ENCODE measurements at regions not wholly inside any gene's neighbourhood (a gene's known extent, or its start where the extent isn't known, plus 50 kb on each side); places are given as distances from the start of the nearest gene placed in this dataset.

DNA sequence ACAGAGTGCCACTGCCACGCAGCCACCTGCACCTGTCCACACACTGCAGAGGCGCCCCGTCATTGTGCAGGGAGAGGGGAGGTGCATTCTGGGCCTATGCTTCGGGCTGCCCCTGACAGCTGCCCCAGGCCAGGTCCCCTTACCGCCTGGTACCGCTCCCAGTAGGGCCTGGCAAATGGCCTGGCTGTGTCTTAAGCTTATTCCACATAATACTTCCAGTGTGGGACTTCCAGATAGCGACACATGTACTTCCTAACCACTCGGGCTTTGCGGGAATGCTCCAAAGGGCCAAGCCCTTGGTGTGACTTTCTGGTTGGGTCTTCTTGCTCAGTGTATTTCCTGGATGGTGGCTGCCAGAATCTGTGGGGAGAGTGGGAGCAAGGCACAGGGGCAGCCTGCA, 254.3 kb upstream of the CHRNA7 start:
- Histone ChIP-seq H3K9me3 (ENCODE audit: insufficient read depth, low read depth, low read length) (no peaks in the 10 kb centered on the region), H3K4me3 (ENCODE audit: insufficient read depth, low read depth, low read length) (no peak overlapping the region), H3K79me2 (ENCODE audit: insufficient read depth, low read length) (no peaks in the 10 kb centered on the region), H3K9ac (ENCODE audit: low read length) (no peak overlapping the region), H3K36me3 (ENCODE audit: insufficient read depth, low read length) (no peaks in the 10 kb centered on the region), H3K27me3 (ENCODE audit: insufficient read depth, low read length) (no peaks in the 10 kb centered on the region), H2AFZ (ENCODE audit: low read depth, low read length) (no peak overlapping the region), H3K4me1 (ENCODE audit: insufficient read depth, low read length) (no peaks in the 10 kb centered on the region), H3K4me2 (ENCODE audit: low read length) (no peak overlapping the region), H3K27ac (ENCODE audit: low read depth, low read length) (no peak overlapping the region), H4K20me1 (ENCODE audit: insufficient read depth, low read length) (no peaks in the 10 kb centered on the region)
- Mint-ChIP-seq H3K27me3 (ENCODE audit: low read depth, unreplicated experiment) (peaks cover 2% of the 10 kb centered on the region), H3K4me1 (ENCODE audit: low read depth, unreplicated experiment) (peaks cover 2% of the 10 kb centered on the region), H3K4me3 (ENCODE audit: unreplicated experiment) (no peak overlapping the region), H3K36me3 (ENCODE audit: low read depth, unreplicated experiment) (no peaks in the 10 kb centered on the region), H3K9me3 (ENCODE audit: unreplicated experiment) (no peaks in the 10 kb centered on the region), H3K27ac (ENCODE audit: unreplicated experiment) (no peak overlapping the region)
- FAIRE-seq (no peak), DNase-seq (ENCODE audit: low read depth) (no peak)
- no peak for TF ChIP-seq EZH2 (IDR thresholded peaks at IDR 0.05; ENCODE audit: insufficient read depth, low read length)
- TF ChIP-seq, protein P1, sequence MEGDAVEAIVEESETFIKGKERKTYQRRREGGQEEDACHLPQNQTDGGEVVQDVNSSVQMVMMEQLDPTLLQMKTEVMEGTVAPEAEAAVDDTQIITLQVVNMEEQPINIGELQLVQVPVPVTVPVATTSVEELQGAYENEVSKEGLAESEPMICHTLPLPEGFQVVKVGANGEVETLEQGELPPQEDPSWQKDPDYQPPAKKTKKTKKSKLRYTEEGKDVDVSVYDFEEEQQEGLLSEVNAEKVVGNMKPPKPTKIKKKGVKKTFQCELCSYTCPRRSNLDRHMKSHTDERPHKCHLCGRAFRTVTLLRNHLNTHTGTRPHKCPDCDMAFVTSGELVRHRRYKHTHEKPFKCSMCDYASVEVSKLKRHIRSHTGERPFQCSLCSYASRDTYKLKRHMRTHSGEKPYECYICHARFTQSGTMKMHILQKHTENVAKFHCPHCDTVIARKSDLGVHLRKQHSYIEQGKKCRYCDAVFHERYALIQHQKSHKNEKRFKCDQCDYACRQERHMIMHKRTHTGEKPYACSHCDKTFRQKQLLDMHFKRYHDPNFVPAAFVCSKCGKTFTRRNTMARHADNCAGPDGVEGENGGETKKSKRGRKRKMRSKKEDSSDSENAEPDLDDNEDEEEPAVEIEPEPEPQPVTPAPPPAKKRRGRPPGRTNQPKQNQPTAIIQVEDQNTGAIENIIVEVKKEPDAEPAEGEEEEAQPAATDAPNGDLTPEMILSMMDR (IDR thresholded peaks at IDR 0.05; ENCODE audit: insufficient read depth, low read depth, low read length): no peak

DNA sequence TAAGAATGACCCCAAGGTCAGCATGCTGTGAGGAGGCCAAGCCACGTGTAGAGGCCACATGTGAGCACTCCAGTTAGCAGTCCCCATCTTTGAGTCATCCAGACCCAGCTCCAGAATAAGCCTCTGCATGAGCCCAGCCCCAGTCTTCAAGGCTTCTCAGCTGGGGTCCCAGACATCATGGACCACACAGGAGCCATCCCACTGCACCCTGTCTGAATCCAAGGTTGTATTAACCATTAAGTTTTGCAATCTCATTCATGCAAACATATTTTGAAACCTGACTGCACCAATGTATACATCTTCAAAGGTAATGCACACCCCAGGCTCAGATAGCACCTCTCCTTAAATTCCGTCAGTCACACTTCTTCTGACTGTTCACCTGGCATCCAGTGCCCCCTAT, 249.1 kb upstream of the CHRNA7 start:
- H3K9me3 Mint-ChIP-seq (ENCODE audit: unreplicated experiment): no peaks in the 10 kb centered on the region
- no peaks in the 10 kb centered on the region for H3K36me3 Mint-ChIP-seq (ENCODE audit: low read depth, unreplicated experiment)
- H3K9ac ChIP-seq (ENCODE audit: low read length): no peak overlapping the region
- no peak overlapping the region for H2AFZ ChIP-seq (ENCODE audit: low read depth, low read length)
- no peak overlapping the region for H3K4me3 Mint-ChIP-seq (ENCODE audit: unreplicated experiment)
- H3K27ac Mint-ChIP-seq (ENCODE audit: unreplicated experiment): no peak overlapping the region
- H3K9me3 ChIP-seq (ENCODE audit: insufficient read depth, low read depth, low read length): no peaks in the 10 kb centered on the region
- H3K4me1 ChIP-seq (ENCODE audit: insufficient read depth, low read length): no peaks in the 10 kb centered on the region
- peaks cover 2% of the 10 kb centered on the region for H3K27me3 Mint-ChIP-seq (ENCODE audit: low read depth, unreplicated experiment)
- DNase-seq (ENCODE audit: low read depth) (no peak), FAIRE-seq (no peak)
- no peak overlapping the region for H3K27ac ChIP-seq (ENCODE audit: low read depth, low read length)
- H3K4me1 Mint-ChIP-seq (ENCODE audit: low read depth, unreplicated experiment): peaks cover 5% of the 10 kb centered on the region
- H3K79me2 ChIP-seq (ENCODE audit: insufficient read depth, low read length): no peaks in the 10 kb centered on the region
- H3K4me3 ChIP-seq (ENCODE audit: insufficient read depth, low read depth, low read length): no peak overlapping the region
- H3K27me3 ChIP-seq (ENCODE audit: insufficient read depth, low read length): no peaks in the 10 kb centered on the region
- H3K36me3 ChIP-seq (ENCODE audit: insufficient read depth, low read length): no peaks in the 10 kb centered on the region
- TF ChIP-seq, protein P1 (IDR thresholded peaks at IDR 0.05; ENCODE audit: insufficient read depth, low read depth, low read length): no peak
- no peak for TF ChIP-seq EZH2 (IDR thresholded peaks at IDR 0.05; ENCODE audit: insufficient read depth, low read length)
- no peak overlapping the region for H3K4me2 ChIP-seq (ENCODE audit: low read length)
- H4K20me1 ChIP-seq (ENCODE audit: insufficient read depth, low read length): no peaks in the 10 kb centered on the region

DNA sequence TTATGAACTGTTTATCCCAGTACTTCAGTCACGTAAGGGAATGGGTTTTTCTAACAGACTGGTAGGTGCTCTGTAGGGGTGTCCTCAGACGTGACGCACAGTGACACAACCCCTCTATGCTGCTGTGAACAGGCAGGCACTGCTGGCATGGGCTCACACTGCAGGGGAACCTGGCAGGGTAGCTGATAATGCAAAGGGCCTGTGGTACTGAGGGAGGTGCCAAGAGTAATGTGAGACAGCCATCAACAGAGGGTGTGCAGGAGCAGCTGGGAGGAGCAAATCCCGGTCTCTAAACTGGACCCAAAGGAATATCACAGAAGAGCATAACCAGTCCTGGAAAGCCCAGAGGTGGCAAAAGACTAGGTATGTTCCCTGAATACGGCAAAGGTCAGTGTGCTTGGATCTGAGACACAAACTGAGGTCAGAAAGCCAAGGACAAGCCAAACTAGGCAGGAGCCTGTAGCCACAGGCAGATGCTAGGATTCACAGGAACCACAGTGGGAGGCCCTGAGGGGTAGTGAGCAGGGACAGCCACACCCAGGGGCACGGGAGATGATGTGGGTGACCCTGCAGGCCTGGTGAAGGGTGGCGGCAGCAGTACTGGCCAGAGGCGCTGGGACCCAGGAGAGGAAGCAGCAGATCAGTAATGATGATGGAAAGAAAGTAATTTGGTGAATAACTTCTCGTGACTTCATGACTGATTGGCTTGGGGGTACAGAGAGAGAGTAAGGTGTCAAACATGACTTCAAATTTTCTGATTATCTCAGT, 248.1 kb upstream of the CHRNA7 start:
- Histone ChIP-seq H3K4me2 (ENCODE audit: low read length) (no peak overlapping the region), H2AFZ (ENCODE audit: low read depth, low read length) (no peak overlapping the region), H3K79me2 (ENCODE audit: insufficient read depth, low read length) (no peaks in the 10 kb centered on the region), H3K27me3 (ENCODE audit: insufficient read depth, low read length) (no peaks in the 10 kb centered on the region), H3K4me1 (ENCODE audit: insufficient read depth, low read length) (no peaks in the 10 kb centered on the region), H3K27ac (ENCODE audit: low read depth, low read length) (no peak overlapping the region), H4K20me1 (ENCODE audit: insufficient read depth, low read length) (no peaks in the 10 kb centered on the region), H3K36me3 (ENCODE audit: insufficient read depth, low read length) (no peaks in the 10 kb centered on the region), H3K9me3 (ENCODE audit: insufficient read depth, low read depth, low read length) (no peaks in the 10 kb centered on the region), H3K9ac (ENCODE audit: low read length) (no peak overlapping the region), H3K4me3 (ENCODE audit: insufficient read depth, low read depth, low read length) (no peak overlapping the region)
- no peak for TF ChIP-seq EZH2 (IDR thresholded peaks at IDR 0.05; ENCODE audit: insufficient read depth, low read length)
- TF ChIP-seq, protein P1 (IDR thresholded peaks at IDR 0.05; ENCODE audit: insufficient read depth, low read depth, low read length): no peak
- DNase-seq (ENCODE audit: low read depth): no peak
- Mint-ChIP-seq H3K4me1 (ENCODE audit: low read depth, unreplicated experiment) (peaks cover 5% of the 10 kb centered on the region), H3K27me3 (ENCODE audit: low read depth, unreplicated experiment) (peaks cover 2% of the 10 kb centered on the region), H3K36me3 (ENCODE audit: low read depth, unreplicated experiment) (no peaks in the 10 kb centered on the region), H3K9me3 (ENCODE audit: unreplicated experiment) (no peaks in the 10 kb centered on the region), H3K4me3 (ENCODE audit: unreplicated experiment) (no peak overlapping the region), H3K27ac (ENCODE audit: unreplicated experiment) (no peak overlapping the region)
- no peak for FAIRE-seq
